HG02884 (cell line): ENCODE measurements at regions not wholly inside any gene's neighbourhood (a gene's known extent, or its start where the extent isn't known, plus 50 kb on each side); places are given as distances from the start of the nearest gene placed in this dataset.

Source experiments
- ATAC-seq: cut with Tn5 transposase; IDR thresholded peaks from one replicate; pipeline ENCODE4 v1.9.1; 2021; ENCODE audit warnings: mild to moderate bottlenecking, moderate library complexity; ENCODE audit not compliant: unreplicated experiment

GRCh38 chr15:92224843-92225242, 168.8 kb upstream of the ST8SIA2 start:
- no peak for ATAC-seq

GRCh38 chr15:92226020-92226612, 167.6 kb upstream of the ST8SIA2 start:
- no peak for ATAC-seq

GRCh38 chr15:92228830-92229229, 164.9 kb upstream of the ST8SIA2 start:
- ATAC-seq, result no peak

- ATAC-seq, result no peak
Observed at GRCh38 chr15:92231461-92231860, 162.2 kb upstream of the ST8SIA2 start.

GRCh38 chr15:92232317-92232716, 161.4 kb upstream of the ST8SIA2 start:
- no peak for ATAC-seq

GRCh38 chr15:92232876-92233275, 160.8 kb upstream of the ST8SIA2 start:
- no peak for ATAC-seq

- no peak for ATAC-seq
Observed at GRCh38 chr15:92243227-92243626, 150.5 kb upstream of the ST8SIA2 start.

- no peak for ATAC-seq
Observed at GRCh38 chr15:92244703-92245102, 149.0 kb upstream of the ST8SIA2 start.

- no peak for ATAC-seq
Observed at GRCh38 chr15:92247649-92248242, 145.9 kb upstream of the ST8SIA2 start.

GRCh38 chr15:92266796-92267685, 126.6 kb upstream of the ST8SIA2 start:
- no peak for ATAC-seq

GRCh38 chr15:92268900-92269299, 124.8 kb upstream of the ST8SIA2 start:
- no peak for ATAC-seq

GRCh38 chr15:92271179-92271578, 122.5 kb upstream of the ST8SIA2 start:
- ATAC-seq, result no peak

GRCh38 chr15:92272106-92272505, 121.6 kb upstream of the ST8SIA2 start:
- ATAC-seq, result no peak

GRCh38 chr15:92273286-92273685, 120.4 kb upstream of the ST8SIA2 start:
- no peak for ATAC-seq

GRCh38 chr15:92273723-92274122, 120.0 kb upstream of the ST8SIA2 start:
- no peak for ATAC-seq

GRCh38 chr15:92277776-92278175, 115.9 kb upstream of the ST8SIA2 start:
- ATAC-seq, result no peak

- ATAC-seq, result no peak
Observed at GRCh38 chr15:92283813-92284212, 109.9 kb upstream of the ST8SIA2 start.

- ATAC-seq, result peak; percentile 80
Observed at GRCh38 chr15:92288755-92289154, 104.9 kb upstream of the ST8SIA2 start.

GRCh38 chr15:92289733-92290132, 103.9 kb upstream of the ST8SIA2 start:
- no peak for ATAC-seq

GRCh38 chr15:92290359-92290992, 103.2 kb upstream of the ST8SIA2 start:
- ATAC-seq, result no peak

GRCh38 chr15:92291900-92292299, 101.8 kb upstream of the ST8SIA2 start:
- no peak for ATAC-seq

- no peak for ATAC-seq
Observed at GRCh38 chr15:92294759-92295158, 98.9 kb upstream of the ST8SIA2 start.
